Glomerular visceral epithelial cell (primary cell): ENCODE measurements at regions not wholly inside any gene's neighbourhood (a gene's known extent, or its start where the extent isn't known, plus 50 kb on each side); places are given as distances from the start of the nearest gene placed in this dataset.

Experiments used
- DNase-seq: peaks from one replicate; pipeline ENCODE4 v3.0.0-alpha.2; 2016; ENCODE audit errors: extremely low spot score

- DNase-seq: no peak
These were observed 220.1 kb downstream of the OSR1 start for GRCh38 chr2:19138264-19138825.

GRCh38 chr2:19137433-19137832, 221.0 kb downstream of the OSR1 start:
- no peak for DNase-seq

- no peak for DNase-seq
These were observed 225.5 kb downstream of the OSR1 start for GRCh38 chr2:19132967-19133366.

- no peak for DNase-seq
These were observed 226.6 kb downstream of the OSR1 start for GRCh38 chr2:19131871-19132270.

- DNase-seq: no peak
These were observed 230.3 kb downstream of the OSR1 start for GRCh38 chr2:19128148-19128547.

- no peak for DNase-seq
These were observed 230.8 kb downstream of the OSR1 start for GRCh38 chr2:19127616-19128015.

- DNase-seq: no peak
These were observed 232.3 kb downstream of the OSR1 start for GRCh38 chr2:19125901-19126680.

GRCh38 chr2:19124135-19124534, 234.3 kb downstream of the OSR1 start:
- peak; percentile 29 for DNase-seq

GRCh38 chr2:19123556-19123955, 234.9 kb downstream of the OSR1 start:
- DNase-seq: no peak

- DNase-seq: no peak
These were observed 236.2 kb downstream of the OSR1 start for GRCh38 chr2:19122220-19122619.

GRCh38 chr2:19120941-19121750, 237.3 kb downstream of the OSR1 start:
- peak; percentile 71 for DNase-seq

GRCh38 chr2:19120181-19120580, 238.2 kb downstream of the OSR1 start:
- no peak for DNase-seq

- no peak for DNase-seq
These were observed 239.0 kb downstream of the OSR1 start for GRCh38 chr2:19119326-19120001.

- no peak for DNase-seq
These were observed 241.5 kb downstream of the OSR1 start for GRCh38 chr2:19116918-19117317.

- peak; percentile 1 for DNase-seq
These were observed 243.6 kb downstream of the OSR1 start for GRCh38 chr2:19114754-19115231.

GRCh38 chr2:19114126-19114525, 244.3 kb downstream of the OSR1 start:
- no peak for DNase-seq

GRCh38 chr2:19111354-19111753, 247.1 kb downstream of the OSR1 start:
- peak; percentile 7 for DNase-seq

GRCh38 chr2:19109518-19109917, 248.9 kb downstream of the OSR1 start:
- DNase-seq: no peak

- DNase-seq: no peak
These were observed 252.0 kb downstream of the OSR1 start for GRCh38 chr2:19106376-19106775.

GRCh38 chr2:19104503-19104902, 253.9 kb downstream of the OSR1 start:
- DNase-seq: no peak

GRCh38 chr2:19102696-19103423, 255.6 kb downstream of the OSR1 start:
- DNase-seq: no peak
